ENCODE measurements at regions not wholly inside any gene's neighbourhood (a gene's known extent, or its start where the extent isn't known, plus 50 kb on each side); places are given as distances from the start of the nearest gene placed in this dataset.

DNA sequence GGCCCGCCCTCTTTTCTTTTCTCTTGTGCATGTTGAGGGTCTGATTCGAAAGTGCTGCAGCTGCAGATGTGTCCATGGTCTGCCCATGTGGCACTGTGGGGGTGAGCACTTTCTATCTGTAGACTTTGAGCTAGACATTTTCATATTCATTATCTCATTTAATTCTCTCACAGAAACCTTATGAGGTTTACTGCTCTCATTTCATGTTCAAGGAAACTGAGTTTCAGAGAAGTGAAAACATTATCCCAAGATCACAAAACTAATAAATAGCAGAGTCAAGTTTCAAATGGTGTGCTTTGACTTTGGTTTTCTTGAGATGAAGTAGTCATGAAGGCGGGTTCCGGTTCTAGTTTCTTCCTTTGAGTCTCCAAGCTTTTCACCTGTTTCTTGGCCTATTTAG is 536.5 kb upstream of the ZNF462 start:
- DNase-seq (ENCODE audit: low read depth, low spot score), result no peak
- H3K4me3 ChIP-seq (ENCODE audit: low read depth, low read length), result no peak overlapping the region
- no peak for TF ChIP-seq CTCF (IDR thresholded peaks at IDR 0.05; ENCODE audit: low read depth, low read length)
- in situ Hi-C loops (cut with HindIII; ENCODE audit: low sequenced_read_pairs), result no loop called here

GRCh38 chr9:106333481-106333880 is 529.5 kb upstream of the ZNF462 start:
- no peak overlapping the region for H3K4me3 ChIP-seq (ENCODE audit: low read depth, low read length)
- in situ Hi-C loops (cut with HindIII; ENCODE audit: low sequenced_read_pairs), result no loop called here
- no peak for TF ChIP-seq CTCF (IDR thresholded peaks at IDR 0.05; ENCODE audit: low read depth, low read length)
- DNase-seq (ENCODE audit: low read depth, low spot score), result no peak

DNA sequence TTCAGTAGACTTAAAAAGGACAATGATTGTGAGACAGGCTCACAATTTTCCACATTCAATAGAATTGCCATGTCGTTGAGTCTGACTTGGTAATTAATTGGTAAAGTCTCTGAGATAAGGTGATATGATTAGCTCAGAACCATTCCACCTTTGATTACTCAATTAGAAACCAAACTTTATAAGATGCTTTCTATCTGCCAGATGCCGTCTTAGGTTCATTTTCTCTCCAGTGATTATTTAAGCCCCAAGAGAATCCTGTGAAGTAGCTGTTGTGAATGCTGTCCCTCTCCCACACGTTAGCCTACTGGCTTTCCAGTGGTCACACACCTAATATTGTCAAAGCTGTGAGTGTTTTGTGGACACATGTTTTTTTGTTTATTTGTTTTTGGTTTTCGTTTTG is 528.9 kb upstream of the ZNF462 start:
- in situ Hi-C loops (cut with HindIII; ENCODE audit: low sequenced_read_pairs), result no loop called here
- no peak for TF ChIP-seq CTCF (IDR thresholded peaks at IDR 0.05; ENCODE audit: low read depth, low read length)
- no peak overlapping the region for H3K4me3 ChIP-seq (ENCODE audit: low read depth, low read length)
- DNase-seq (ENCODE audit: low read depth, low spot score), result no peak

DNA sequence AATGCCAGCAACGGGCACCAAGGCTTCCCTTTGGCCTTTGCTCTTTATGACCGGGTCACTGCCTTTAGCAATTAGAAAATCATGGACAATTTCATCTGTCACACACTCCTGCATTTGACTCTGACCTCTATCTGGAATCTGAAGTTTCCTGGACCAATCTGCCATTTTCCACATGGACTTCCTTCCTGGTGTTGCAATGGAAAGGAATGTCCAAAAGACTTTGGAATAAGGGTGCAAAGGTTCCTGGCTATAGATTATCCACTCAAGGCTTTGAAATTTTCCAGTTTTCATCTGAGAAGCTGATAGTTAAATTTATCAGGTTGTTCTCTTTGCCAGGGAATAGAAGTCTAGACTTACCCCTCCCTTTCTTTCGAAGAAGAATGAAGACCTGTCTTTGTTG is 523.1 kb upstream of the ZNF462 start:
- in situ Hi-C loops (cut with HindIII; ENCODE audit: low sequenced_read_pairs), result no loop called here
- no peak for DNase-seq (ENCODE audit: low read depth, low spot score)
- no peak for TF ChIP-seq CTCF (IDR thresholded peaks at IDR 0.05; ENCODE audit: low read depth, low read length)
- H3K4me3 ChIP-seq (ENCODE audit: low read depth, low read length), result no peak overlapping the region

- H3K4me3 ChIP-seq (ENCODE audit: low read depth, low read length), result no peak overlapping the region
- no peak for DNase-seq (ENCODE audit: low read depth, low spot score)
- in situ Hi-C loops (cut with HindIII; ENCODE audit: low sequenced_read_pairs), result no loop called here
- TF ChIP-seq CTCF (IDR thresholded peaks at IDR 0.05; ENCODE audit: low read depth, low read length), result no peak
Observed at GRCh38 chr9:106350777-106351176, 512.2 kb upstream of the ZNF462 start.

DNA sequence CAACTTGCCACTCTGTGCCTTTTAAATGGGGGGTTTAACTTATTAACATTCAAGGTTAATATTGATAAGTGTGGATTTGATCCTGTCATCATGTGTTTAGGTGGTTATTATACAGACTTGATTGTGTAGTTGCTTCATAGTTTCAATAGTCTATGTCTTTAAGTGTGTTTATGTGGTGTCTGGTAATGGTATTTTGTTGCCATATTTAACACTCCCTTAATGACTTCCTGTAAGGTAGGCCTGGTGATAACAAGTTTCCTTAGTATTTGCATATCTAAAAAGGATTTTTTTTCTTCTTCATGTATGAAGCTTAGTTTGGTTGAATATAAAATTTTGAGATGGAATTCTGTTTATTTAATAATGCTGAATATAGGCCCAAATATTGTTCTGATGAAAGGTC is 506.0 kb upstream of the ZNF462 start:
- no peak overlapping the region for H3K4me3 ChIP-seq (ENCODE audit: low read depth, low read length)
- TF ChIP-seq CTCF (IDR thresholded peaks at IDR 0.05; ENCODE audit: low read depth, low read length), result no peak
- in situ Hi-C loops (cut with HindIII; ENCODE audit: low sequenced_read_pairs), result no loop called here
- DNase-seq (ENCODE audit: low read depth, low spot score), result no peak

DNA sequence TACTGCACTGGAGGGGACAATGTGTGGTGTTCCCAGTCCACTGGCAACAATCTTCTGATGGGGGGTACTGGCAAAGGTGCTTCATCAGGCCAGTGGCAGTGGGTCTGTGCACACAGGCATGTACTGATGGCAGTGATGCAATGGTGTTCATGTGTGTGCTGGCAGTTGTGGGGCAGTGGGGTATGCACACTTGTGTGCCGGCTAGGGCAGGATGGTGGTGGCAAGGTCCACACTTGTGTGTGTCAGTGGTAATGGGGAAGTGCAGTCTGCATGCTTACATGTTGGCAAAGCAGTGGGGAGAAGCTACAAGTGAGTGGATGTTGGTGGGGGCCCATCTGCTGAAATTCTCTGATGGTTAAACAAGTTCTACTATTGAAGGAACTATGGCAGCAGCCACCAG is 504.6 kb upstream of the ZNF462 start:
- no peak overlapping the region for H3K4me3 ChIP-seq (ENCODE audit: low read depth, low read length)
- no peak for TF ChIP-seq CTCF (IDR thresholded peaks at IDR 0.05; ENCODE audit: low read depth, low read length)
- no peak for DNase-seq (ENCODE audit: low read depth, low spot score)
- in situ Hi-C loops (cut with HindIII; ENCODE audit: low sequenced_read_pairs), result no loop called here

Data from astrocyte of the spinal cord (primary cell).